GM21723 (cell line): ENCODE measurements at regions not wholly inside any gene's neighbourhood (a gene's known extent, or its start where the extent isn't known, plus 50 kb on each side); places are given as distances from the start of the nearest gene placed in this dataset.
A peak's percentile ranks its signal among the peaks of the same experiment; 100 is the strongest.
"Not testable (repeated sequence)": the region's sequence is repeated elsewhere in the genome, so short reads cannot be mapped to it uniquely, and the experiment has no call there.

Experiments used
- ATAC-seq: cut with Tn5 transposase; IDR thresholded peaks from one replicate; pipeline ENCODE4 v1.9.1; 2021; ENCODE audit warnings: mild to moderate bottlenecking, moderate library complexity; ENCODE audit not compliant: unreplicated experiment

DNA sequence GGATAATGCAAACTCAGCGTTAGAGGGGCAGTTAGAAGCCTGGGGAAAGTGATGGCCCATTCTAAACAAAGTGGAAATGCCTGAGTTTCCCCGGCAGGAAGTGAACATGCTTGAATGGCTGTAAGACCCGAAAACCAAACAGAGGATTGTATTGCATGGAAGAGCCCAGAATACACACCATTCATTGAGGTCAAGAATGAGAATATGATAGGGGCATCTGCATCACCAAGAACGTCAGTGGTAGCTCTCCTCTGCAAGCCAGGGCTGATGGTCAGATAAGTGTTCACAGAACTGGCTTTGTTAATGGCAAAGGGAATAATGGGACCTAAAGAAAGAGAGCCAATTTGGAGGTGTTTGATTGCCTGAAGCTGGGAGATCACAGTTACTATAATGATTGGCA, 663.4 kb downstream of the KHDRBS2 start:
- no peak for ATAC-seq

DNA sequence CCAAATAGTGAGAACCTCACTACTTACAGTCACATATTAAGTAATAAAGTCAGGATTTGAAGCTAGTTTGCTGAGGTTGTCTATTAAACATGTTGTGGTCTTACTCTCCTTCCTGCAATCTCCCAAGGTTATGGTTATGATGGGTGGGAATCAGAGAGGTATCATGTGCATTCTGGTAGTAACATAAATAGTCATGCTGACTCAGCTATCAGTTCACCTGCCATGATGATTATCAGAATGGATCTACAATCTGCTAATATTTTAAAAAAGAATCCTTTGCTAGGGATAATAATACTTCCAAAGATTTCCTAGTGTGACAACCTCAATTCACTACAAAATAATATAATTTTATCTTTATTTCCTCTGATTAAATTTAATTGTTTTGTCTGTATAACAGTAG, 671.9 kb downstream of the KHDRBS2 start:
- ATAC-seq: no peak

DNA sequence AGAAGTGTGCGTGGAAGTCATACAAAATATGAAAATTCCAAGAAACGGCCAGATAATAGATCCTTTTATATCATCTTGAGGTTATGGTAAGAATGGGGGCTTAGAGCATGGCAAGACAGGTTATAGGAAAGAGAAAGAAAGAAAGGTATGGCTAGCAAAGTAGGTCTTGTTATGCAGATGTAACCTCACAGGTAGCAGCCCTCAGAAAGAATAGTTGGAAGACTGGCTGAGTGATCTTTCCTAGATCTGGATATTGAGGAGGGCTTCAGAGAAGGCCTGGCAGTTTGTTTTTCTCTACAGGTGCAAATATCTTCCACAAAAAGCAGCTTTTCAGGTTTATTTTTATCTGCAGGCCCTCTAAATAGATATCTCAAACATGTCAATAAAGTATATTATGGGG, 679.5 kb downstream of the KHDRBS2 start:
- no peak for ATAC-seq

DNA sequence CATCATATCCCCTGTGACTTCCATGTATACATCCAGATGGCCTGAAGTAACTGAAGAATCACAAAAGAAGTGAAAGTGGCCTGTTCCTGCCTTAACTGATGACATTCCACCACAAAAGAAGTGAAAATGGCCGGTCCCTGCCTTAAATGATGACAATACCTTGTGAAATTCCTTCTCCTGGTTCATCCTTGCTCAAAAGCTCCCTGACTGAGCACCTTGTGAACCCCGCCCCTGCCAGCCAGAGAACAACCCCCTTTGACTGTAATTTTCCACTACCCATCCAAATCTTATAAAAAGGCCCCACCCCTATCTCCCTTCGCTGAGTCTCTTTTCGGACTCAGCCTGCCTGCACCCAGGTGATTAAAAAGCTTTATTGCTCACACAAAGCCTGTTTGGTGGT, 680.2 kb downstream of the KHDRBS2 start:
- ATAC-seq: not testable (repeated sequence)

DNA sequence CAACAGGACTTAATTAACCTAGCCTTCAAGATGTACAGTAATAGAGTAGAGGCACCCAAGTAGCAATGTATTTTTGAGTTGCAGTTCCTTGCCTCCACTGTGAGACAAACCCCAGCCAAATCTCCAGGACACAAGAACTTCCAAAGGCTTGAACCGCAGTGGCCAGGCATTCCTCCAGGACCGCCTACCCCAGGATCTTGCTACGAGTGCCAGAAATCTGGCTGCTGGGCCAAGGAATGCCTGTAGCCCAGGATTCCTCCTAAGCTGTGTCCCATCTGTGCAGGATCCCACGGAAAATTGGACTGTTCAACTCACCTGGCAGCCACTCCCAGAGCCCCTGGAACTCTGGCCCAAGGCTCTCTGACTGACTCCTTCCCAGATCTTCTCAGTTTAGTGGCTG, 683.9 kb downstream of the KHDRBS2 start:
- not testable (repeated sequence) for ATAC-seq

DNA sequence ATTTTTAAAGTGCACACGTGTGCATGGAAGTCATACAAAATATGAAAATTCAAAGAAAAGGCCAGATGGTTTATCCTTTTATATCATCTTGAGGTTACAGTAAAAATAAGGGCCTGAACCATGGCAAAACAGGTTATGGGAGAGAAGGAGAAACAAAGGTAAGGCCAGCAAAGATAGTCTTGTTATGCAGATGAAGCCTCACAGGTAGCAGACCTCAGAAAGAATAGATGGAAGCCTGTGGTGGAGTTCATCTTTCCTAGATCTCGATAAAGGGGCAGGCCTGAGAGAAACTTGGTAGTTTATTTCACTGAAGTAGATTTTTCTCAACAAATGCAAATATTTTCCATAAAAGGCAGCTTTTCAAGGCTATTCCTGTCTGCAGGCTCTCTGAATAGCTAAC, 693.8 kb downstream of the KHDRBS2 start:
- ATAC-seq: no peak

DNA sequence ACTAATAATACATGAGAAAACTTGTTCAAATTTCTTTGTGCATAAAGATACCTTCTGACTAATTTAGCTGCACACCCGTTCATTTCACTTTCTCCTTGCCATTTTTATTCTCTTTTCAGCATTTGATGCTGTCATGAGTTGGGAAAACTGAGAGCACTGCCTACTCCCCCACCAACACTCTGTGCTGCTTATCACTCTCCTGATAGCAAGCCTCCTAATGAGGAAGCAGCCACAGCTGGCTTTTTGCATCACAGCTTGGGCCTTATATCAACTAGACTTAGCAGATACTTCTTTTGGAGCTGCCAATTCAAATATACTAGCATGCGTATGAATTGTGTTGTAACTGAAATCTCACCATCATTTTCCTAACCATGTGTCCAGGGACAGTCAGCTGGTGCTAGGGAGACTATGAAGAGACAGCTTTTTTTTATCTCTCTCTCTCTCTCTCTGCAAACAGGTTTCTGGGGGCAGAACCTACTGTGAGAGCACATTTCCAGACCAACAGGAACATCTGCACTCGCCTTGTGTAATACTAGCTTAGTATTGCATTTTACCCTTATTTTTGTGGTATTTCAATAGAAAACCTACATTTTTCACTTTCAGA, 699.0 kb downstream of the KHDRBS2 start:
- ATAC-seq: no peak

DNA sequence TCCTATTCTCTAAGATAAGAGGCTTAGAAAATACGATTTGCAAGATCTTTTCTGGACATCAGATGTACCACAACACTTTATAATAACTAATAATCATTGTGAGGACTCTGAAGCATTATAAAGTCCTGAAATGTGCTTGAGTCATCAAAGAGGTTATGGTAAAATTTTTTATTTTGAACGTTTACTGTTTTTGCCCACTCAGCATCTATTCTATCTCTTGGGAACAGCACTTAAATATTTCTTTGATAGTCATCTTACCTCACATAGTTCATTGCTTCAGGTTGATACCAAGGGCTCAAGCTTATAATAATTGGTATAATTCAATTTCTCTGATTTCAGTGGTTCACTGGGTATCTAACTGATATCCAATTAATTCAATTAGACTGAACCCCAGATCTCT, 700.5 kb downstream of the KHDRBS2 start:
- ATAC-seq: no peak

DNA sequence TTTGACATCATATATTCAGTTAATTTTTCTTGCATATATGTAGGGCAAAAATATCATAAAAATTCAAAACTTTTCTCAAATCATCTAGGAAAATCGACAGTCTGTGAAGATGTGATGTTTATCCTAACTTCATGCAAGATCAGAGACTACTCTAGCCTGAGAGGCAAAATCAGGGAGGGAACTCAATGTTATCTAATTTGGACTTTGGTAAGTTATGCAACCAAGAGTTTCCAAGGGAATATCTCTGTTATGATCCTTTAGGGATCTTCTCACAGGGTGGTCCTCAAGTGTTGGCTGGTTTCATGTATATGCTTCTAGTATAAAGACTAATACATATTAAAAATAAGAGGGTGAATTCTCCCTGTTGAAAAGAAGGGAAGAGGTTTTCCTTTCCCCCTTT, 723.9 kb downstream of the KHDRBS2 start:
- no peak for ATAC-seq

DNA sequence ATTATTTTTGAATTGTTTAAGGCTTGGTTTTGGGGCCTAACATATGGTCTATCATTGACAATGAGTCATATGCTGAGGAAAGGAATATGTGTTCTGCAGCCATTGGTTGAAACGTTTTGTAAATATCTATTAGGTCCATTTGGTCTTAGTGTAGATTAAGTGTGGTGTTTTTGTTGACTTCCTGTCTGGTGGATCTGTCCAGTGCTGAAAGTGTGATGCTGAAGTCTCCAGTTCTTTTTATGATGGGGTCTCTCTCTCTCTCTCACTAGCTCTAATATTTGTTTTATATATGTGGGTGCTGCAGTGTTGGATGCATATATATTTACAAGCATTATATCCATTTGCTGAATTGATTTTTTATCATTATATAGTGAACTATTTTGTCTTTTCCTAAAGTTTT, 727.2 kb downstream of the KHDRBS2 start:
- ATAC-seq: no peak

DNA sequence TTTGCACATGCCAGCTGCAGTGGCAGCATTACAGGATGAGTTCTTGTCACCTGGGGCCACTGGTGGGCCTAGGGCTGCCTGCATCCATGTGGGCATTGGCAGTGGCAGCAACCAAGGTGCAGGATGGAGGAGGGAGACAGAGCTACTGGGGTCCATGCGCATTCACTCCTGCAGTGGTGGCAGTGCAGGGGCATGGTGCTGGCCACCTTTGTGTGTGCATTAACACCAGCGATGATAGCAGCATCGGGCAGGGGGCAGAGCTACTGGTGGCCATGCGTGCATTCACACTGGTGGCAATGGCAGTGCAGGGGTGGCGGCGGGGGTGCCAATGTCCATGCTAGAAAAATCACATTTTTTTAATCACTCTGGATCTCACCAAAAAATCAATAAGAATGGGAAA, 730.0 kb downstream of the KHDRBS2 start:
- no peak for ATAC-seq

DNA sequence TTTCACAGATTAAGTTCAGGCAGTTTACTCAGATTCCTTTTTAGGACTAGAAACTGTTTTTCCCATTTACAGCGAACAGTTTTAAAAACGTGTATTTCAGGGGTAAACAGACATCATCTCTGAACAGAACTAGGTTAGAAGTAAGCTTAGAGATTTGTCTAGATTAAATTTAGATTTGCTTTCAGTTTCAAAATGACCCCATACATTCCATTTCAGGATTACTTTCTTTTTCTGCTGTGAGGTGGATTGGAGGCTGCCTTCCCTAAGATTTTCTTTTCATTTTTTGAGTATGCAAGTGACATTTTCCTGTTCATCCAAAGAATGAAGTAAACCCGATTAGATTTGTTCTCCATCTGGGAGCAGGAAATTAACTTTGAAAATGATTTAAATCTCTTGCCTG, 747.2 kb downstream of the KHDRBS2 start:
- ATAC-seq: peak; percentile 63

DNA sequence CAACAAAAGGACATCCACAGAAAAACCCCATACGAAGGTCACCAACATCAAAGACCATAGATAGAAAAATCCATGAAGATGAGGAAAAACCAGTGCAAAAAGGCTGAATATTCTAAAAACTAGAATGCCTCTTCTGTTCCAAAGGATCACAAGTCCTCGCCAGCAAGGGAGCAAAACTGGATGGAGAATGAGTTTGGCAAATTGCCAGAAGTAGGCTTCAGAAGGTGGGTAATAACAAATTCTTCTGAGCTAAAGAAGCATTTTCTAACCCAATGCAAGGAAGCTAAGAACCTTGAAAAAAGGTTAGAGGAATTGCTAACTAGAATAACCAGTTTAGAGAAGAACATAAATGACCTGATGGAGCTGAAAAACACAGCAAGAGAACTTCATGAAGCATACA, 753.3 kb downstream of the KHDRBS2 start:
- ATAC-seq: not testable (repeated sequence)
